ENCODE measurements at regions not wholly inside any gene's neighbourhood (a gene's known extent, or its start where the extent isn't known, plus 50 kb on each side); places are given as distances from the start of the nearest gene placed in this dataset.

GRCh38 chr6:137332637-137333280 is 113.6 kb upstream of the IFNGR1 start:
- Histone ChIP-seq H3K27me3 (peaks cover 4% of the 10 kb centered on the region), H3K36me3 (no peaks in the 10 kb centered on the region), H3K4me3 (no peak overlapping the region), H3K4me1 (no peaks in the 10 kb centered on the region), H3K27ac (no peak overlapping the region), H3K9me3 (no peaks in the 10 kb centered on the region)
- TF ChIP-seq, protein P1, sequence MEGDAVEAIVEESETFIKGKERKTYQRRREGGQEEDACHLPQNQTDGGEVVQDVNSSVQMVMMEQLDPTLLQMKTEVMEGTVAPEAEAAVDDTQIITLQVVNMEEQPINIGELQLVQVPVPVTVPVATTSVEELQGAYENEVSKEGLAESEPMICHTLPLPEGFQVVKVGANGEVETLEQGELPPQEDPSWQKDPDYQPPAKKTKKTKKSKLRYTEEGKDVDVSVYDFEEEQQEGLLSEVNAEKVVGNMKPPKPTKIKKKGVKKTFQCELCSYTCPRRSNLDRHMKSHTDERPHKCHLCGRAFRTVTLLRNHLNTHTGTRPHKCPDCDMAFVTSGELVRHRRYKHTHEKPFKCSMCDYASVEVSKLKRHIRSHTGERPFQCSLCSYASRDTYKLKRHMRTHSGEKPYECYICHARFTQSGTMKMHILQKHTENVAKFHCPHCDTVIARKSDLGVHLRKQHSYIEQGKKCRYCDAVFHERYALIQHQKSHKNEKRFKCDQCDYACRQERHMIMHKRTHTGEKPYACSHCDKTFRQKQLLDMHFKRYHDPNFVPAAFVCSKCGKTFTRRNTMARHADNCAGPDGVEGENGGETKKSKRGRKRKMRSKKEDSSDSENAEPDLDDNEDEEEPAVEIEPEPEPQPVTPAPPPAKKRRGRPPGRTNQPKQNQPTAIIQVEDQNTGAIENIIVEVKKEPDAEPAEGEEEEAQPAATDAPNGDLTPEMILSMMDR (IDR thresholded peaks at IDR 0.05), result no peak
- no peak for TF ChIP-seq POLR2AphosphoS5 (IDR thresholded peaks at IDR 0.05)
- no peak for TF ChIP-seq POLR2A (IDR thresholded peaks at IDR 0.05)
- TF ChIP-seq EP300 (IDR thresholded peaks at IDR 0.05; ENCODE audit: low read depth), result no peak
- DNase-seq, result no peak
- in situ Hi-C loops (cut with MboI; ENCODE audit: low pct_ligation_motif_present in 1 of 4, low pct_unique_long_range_greater_than_20kb in 1 of 4, low sequenced_read_pairs in 3 of 4), result no loop called here
- 52 to 68% methylated on average over 8 of the region's 8 CpGs for WGBS, 2 donors (ENCODE audit: low coverage in 1 of 2)
- intact Hi-C loops (cut with DNase I; ENCODE audit: low total_unique reads), result no loop called here

- TF ChIP-seq EP300 (IDR thresholded peaks at IDR 0.05; ENCODE audit: low read depth) (no peak), POLR2AphosphoS5 (IDR thresholded peaks at IDR 0.05) (no peak), POLR2A (IDR thresholded peaks at IDR 0.05) (no peak)
- no peaks in the 10 kb centered on the region for H3K27me3 ChIP-seq
- no peak for DNase-seq
- in situ Hi-C loops (cut with MboI; ENCODE audit: low pct_ligation_motif_present in 1 of 4, low pct_unique_long_range_greater_than_20kb in 1 of 4, low sequenced_read_pairs in 3 of 4) (loop anchor here in 3 of 4 donors (25.0 kb wide), 3 partner anchors 237 to 487 kb away; no protein-coding TSS in a partner anchor), intact Hi-C loops (cut with DNase I; ENCODE audit: low total_unique reads) (no loop called here)
- 36% methylated on average over 1 of the region's 1 CpG; no CpG with 5 or more reads in 1 of the 2 donors for WGBS, 2 donors (ENCODE audit: low coverage in 1 of 2)
- H3K9me3 ChIP-seq, result no peaks in the 10 kb centered on the region
- no peak overlapping the region for H3K4me3 ChIP-seq
- H3K4me1 ChIP-seq, result no peaks in the 10 kb centered on the region
- H3K27ac ChIP-seq, result no peak overlapping the region
- no peaks in the 10 kb centered on the region for H3K36me3 ChIP-seq
These were observed 104.7 kb upstream of the IFNGR1 start for GRCh38 chr6:137323860-137324259.

DNA sequence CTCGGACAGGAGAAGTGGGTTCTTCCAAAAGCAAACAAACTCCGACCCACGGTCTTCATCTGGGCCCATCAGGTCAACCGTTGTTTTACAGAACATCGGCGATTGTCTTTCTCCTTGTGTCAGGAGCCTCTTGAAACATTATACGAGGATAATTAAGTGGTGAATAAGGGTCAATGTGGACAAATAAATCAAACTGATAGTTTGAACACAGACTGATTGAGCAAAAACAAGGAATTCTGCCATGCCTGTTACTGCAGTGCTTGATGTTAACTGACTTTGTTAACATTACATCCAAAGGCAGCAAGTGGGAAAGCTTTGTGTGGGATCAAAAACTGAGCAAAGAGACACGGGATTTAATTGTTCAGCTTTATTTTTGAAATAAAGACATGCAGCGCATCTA is 101.1 kb upstream of the IFNGR1 start:
- H3K36me3 ChIP-seq, result no peaks in the 10 kb centered on the region

GRCh38 chr6:137316626-137317025 is 97.4 kb upstream of the IFNGR1 start:
- no peaks in the 10 kb centered on the region for H3K36me3 ChIP-seq
- peaks cover 0 to 7% (median 1%) of the 10 kb centered on the region in 4 donors for H3K4me1 ChIP-seq
- in situ Hi-C loops (cut with MboI; ENCODE audit: low pct_ligation_motif_present in 1 of 4, low pct_unique_long_range_greater_than_20kb in 1 of 4, low sequenced_read_pairs in 3 of 4) (loop anchor here (10.0 to 25.0 kb wide), 5 partner anchors 212 to 479 kb away; no protein-coding TSS in a partner anchor), intact Hi-C loops (cut with DNase I; ENCODE audit: low total_unique reads) (loop anchor here (10.0 kb wide), 1 partner anchor 222 kb away; no protein-coding TSS in a partner anchor)
- DNase-seq, result no peak
- TF ChIP-seq POLR2AphosphoS5 (IDR thresholded peaks at IDR 0.05), result no peak
- TF ChIP-seq EP300 (IDR thresholded peaks at IDR 0.05; ENCODE audit: low read depth), result no peak
- TF ChIP-seq, protein P1 (IDR thresholded peaks at IDR 0.05), result no peak
- TF ChIP-seq POLR2A (IDR thresholded peaks at IDR 0.05), result no peak
- no peak overlapping the region for H3K4me3 ChIP-seq
- H3K27ac ChIP-seq, result no peak overlapping the region
- H3K9me3 ChIP-seq, result no peaks in the 10 kb centered on the region
- no peaks in the 10 kb centered on the region for H3K27me3 ChIP-seq

More for the DNA sequence above, 101.1 kb upstream of the IFNGR1 start:
- H3K4me3 ChIP-seq, result no peak overlapping the region
- DNase-seq, result no peak
- no peak overlapping the region for H3K27ac ChIP-seq
- TF ChIP-seq, protein P1 (IDR thresholded peaks at IDR 0.05), result no peak
- TF ChIP-seq EP300 (IDR thresholded peaks at IDR 0.05; ENCODE audit: low read depth), result no peak
- WGBS, 2 donors (ENCODE audit: low coverage in 1 of 2), result 70 to 82% methylated on average over 6 to 9 of the region's 9 CpGs
- H3K27me3 ChIP-seq, result no peaks in the 10 kb centered on the region
- intact Hi-C loops (cut with DNase I; ENCODE audit: low total_unique reads), result no loop called here
- no peaks in the 10 kb centered on the region for H3K9me3 ChIP-seq
- in situ Hi-C loops (cut with MboI; ENCODE audit: low pct_ligation_motif_present in 1 of 4, low pct_unique_long_range_greater_than_20kb in 1 of 4, low sequenced_read_pairs in 3 of 4), result loop anchor here in 3 of 4 donors (25.0 kb wide), 3 partner anchors 233 to 483 kb away; no protein-coding TSS in a partner anchor
- H3K4me1 ChIP-seq, result no peaks in the 10 kb centered on the region
